KMS-11 (cell line): ENCODE measurements at regions not wholly inside any gene's neighbourhood (a gene's known extent, or its start where the extent isn't known, plus 50 kb on each side); places are given as distances from the start of the nearest gene placed in this dataset.

Experiments
- H2AFZ ChIP-seq: fragments of 200-600 bp; sonication (generic); 2 replicates; pipeline ENCODE4 v1.6.1; 2016; ENCODE audit warnings: antibody characterized with exemption, mixed run types, low read depth
- H3K27ac ChIP-seq: fragments of 200-600 bp; sonication (generic); 2 replicates; pipeline ENCODE4 v1.6.1; 2016; ENCODE audit warnings: mild to moderate bottlenecking, mixed run types
- H3K27me3 ChIP-seq: fragments of 200-600 bp; sonication (generic); 2 replicates; pipeline ENCODE4 v1.6.1; 2017; ENCODE audit warnings: mild to moderate bottlenecking, low read depth, mixed run types, moderate library complexity; ENCODE audit not compliant: insufficient read depth
- H3K36me3 ChIP-seq: fragments of 200-600 bp; sonication (generic); 2 replicates; pipeline ENCODE4 v1.6.1; 2017; ENCODE audit warnings: mild to moderate bottlenecking, mixed run types; ENCODE audit not compliant: insufficient read depth
- H3K4me1 ChIP-seq: fragments of 200-600 bp; sonication (generic); 2 replicates; pipeline ENCODE4 v1.6.1; 2016; ENCODE audit warnings: mild to moderate bottlenecking, low read depth, mixed run types; ENCODE audit not compliant: poor library complexity, severe bottlenecking
- H3K4me2 ChIP-seq: fragments of 200-600 bp; sonication (generic); 2 replicates; pipeline ENCODE4 v1.7.0; 2016; ENCODE audit warnings: mild to moderate bottlenecking, mixed run types
- H3K4me3 ChIP-seq: fragments of 200-600 bp; sonication (generic); IDR thresholded peaks from 2 replicates; pipeline ENCODE4 v1.6.1; 2017; ENCODE audit warnings: low read depth, low read length, mixed read lengths; ENCODE audit not compliant: insufficient read depth
- H3K79me2 ChIP-seq: fragments of 200-600 bp; sonication (generic); 2 replicates; pipeline ENCODE4 v1.6.1; 2016; ENCODE audit warnings: low read depth, mixed run types; ENCODE audit not compliant: insufficient read depth
- H3K9ac ChIP-seq: fragments of 200-600 bp; sonication (generic); 2 replicates; pipeline ENCODE4 v1.6.1; 2016; ENCODE audit warnings: mild to moderate bottlenecking, mixed run types
- H4K20me1 ChIP-seq: fragments of 200-600 bp; sonication (generic); 2 replicates; pipeline ENCODE4 v1.6.1; 2016; ENCODE audit warnings: mild to moderate bottlenecking, mixed run types; ENCODE audit not compliant: insufficient read depth
- TF ChIP-seq, protein P1 (sequence below): fragments of 200-600 bp; sonication (generic); conservative IDR thresholded peaks from 2 replicates; pipeline ENCODE4 v1.6.1; 2017; ENCODE audit warnings: low read depth, mild to moderate bottlenecking, antibody characterized with exemption, low read length, moderate library complexity, mixed read lengths

DNA sequence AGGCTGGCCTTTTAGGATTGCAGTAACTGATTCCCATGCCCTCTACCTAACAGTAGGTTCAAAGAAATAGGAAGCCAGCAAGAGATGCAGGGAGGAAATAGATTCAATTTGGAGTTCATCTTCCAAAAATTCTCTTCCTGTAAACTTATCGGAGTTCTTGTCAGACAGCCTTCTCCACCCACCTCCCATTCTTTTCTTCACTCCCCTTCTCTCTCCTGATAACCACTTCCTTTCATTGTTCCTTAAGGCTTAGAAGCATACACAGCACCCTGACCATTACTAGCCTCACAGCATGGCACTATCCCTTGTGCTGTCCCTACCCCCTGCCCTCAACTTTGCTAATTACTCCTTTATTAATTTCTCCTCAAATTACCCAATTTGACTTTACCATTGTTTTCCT, 130.4 kb upstream of the ADAMTS9 start:
- H3K27me3 ChIP-seq: no peaks in the 10 kb centered on the region
- H3K79me2 ChIP-seq: no peaks in the 10 kb centered on the region
- TF ChIP-seq, protein P1, sequence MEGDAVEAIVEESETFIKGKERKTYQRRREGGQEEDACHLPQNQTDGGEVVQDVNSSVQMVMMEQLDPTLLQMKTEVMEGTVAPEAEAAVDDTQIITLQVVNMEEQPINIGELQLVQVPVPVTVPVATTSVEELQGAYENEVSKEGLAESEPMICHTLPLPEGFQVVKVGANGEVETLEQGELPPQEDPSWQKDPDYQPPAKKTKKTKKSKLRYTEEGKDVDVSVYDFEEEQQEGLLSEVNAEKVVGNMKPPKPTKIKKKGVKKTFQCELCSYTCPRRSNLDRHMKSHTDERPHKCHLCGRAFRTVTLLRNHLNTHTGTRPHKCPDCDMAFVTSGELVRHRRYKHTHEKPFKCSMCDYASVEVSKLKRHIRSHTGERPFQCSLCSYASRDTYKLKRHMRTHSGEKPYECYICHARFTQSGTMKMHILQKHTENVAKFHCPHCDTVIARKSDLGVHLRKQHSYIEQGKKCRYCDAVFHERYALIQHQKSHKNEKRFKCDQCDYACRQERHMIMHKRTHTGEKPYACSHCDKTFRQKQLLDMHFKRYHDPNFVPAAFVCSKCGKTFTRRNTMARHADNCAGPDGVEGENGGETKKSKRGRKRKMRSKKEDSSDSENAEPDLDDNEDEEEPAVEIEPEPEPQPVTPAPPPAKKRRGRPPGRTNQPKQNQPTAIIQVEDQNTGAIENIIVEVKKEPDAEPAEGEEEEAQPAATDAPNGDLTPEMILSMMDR: no peak
- peaks cover 16% of the 10 kb centered on the region for H3K4me1 ChIP-seq
- no peak overlapping the region for H2AFZ ChIP-seq
- H4K20me1 ChIP-seq: no peaks in the 10 kb centered on the region
- H3K4me3 ChIP-seq: no peak overlapping the region
- H3K9ac ChIP-seq: no peak overlapping the region
- H3K4me2 ChIP-seq: no peak overlapping the region
- H3K27ac ChIP-seq: no peak overlapping the region
- H3K36me3 ChIP-seq: no peaks in the 10 kb centered on the region

DNA sequence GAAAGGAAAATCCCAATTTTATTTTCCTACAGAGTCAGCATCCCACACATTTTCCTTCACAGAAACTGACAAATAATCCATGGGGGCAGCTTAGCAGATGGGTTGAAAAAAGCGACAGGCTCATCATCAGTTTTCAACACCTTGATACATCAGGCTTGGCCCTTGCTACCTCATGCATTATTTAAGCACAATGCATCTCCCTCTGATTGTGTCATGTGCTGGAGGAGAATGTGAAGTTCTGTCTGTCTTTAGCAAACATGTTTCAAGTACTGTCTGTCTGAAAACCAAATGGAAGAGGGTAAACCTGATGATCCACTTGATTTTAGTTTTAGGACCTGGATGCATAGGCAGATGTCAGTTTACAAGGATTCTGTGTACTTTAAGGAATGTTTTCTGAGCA, 128.6 kb upstream of the ADAMTS9 start:
- Histone ChIP-seq H3K27ac (no peak overlapping the region), H3K4me2 (no peak overlapping the region), H3K36me3 (no peaks in the 10 kb centered on the region), H3K27me3 (no peaks in the 10 kb centered on the region), H3K9ac (no peak overlapping the region), H3K4me3 (no peak overlapping the region), H3K79me2 (no peaks in the 10 kb centered on the region), H2AFZ (no peak overlapping the region), H4K20me1 (no peaks in the 10 kb centered on the region), H3K4me1 (peaks cover 16% of the 10 kb centered on the region)
- TF ChIP-seq, protein P1: no peak

DNA sequence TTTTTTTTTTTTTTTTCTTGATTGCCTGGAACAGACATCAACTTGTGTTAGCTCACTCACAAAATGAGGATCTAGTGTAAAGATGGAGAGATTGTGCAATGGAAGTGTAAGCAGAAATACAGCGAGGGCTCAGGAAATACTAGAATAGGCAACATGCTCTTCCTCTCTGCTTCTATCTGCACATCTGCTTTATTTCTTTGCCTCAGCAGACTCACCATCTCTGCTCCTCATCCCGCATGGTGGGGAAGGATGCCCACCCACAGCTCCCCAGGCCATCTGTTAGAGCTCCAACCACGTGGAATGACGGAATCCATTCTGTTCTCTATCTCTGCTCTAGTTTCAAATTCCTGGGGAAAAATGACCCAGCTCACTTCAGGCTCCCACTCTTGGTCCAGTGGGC, 128.0 kb upstream of the ADAMTS9 start:
- no peak overlapping the region for H3K4me3 ChIP-seq
- no peaks in the 10 kb centered on the region for H3K36me3 ChIP-seq
- no peaks in the 10 kb centered on the region for H3K27me3 ChIP-seq
- no peaks in the 10 kb centered on the region for H4K20me1 ChIP-seq
- TF ChIP-seq, protein P1: no peak
- H2AFZ ChIP-seq: no peak overlapping the region
- peaks cover 16% of the 10 kb centered on the region for H3K4me1 ChIP-seq
- H3K27ac ChIP-seq: peak overlapping the region; percentile 33; the same call in 1 of the 2 replicates
- peak overlapping the region; percentile 29; the same call in 1 of the 2 replicates for H3K4me2 ChIP-seq
- no peak overlapping the region for H3K9ac ChIP-seq
- H3K79me2 ChIP-seq: no peaks in the 10 kb centered on the region

DNA sequence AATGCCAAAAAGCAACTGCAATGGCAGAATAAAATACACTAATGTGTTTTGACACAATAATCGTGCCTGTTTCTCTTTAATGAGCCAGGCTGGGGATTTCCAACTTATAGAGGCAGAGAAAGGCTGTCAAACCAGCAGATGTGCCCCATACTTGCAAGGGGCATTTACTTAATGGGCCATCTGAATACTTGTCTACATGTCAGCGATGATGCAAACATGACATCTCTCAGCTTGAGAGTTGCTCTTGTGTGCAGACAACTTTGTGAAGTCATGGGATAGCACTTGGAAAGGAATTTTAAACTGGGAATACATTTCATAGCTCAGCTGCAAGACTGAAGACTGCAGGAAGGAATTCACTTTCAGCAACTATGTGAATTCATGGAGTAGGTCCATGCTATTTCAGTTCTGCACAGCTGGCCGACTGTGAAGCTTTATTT, 127.4 kb upstream of the ADAMTS9 start:
- TF ChIP-seq, protein P1: no peak
- no peaks in the 10 kb centered on the region for H3K27me3 ChIP-seq
- peak overlapping the region; percentile 29; the same call in 1 of the 2 replicates for H3K4me2 ChIP-seq
- H3K27ac ChIP-seq: peak overlapping the region; percentile 33; the same call in 1 of the 2 replicates
- no peak overlapping the region for H3K4me3 ChIP-seq
- H3K36me3 ChIP-seq: no peaks in the 10 kb centered on the region
- H4K20me1 ChIP-seq: no peaks in the 10 kb centered on the region
- no peak overlapping the region for H3K9ac ChIP-seq
- no peaks in the 10 kb centered on the region for H3K79me2 ChIP-seq
- peaks cover 16% of the 10 kb centered on the region for H3K4me1 ChIP-seq
- H2AFZ ChIP-seq: peak overlapping the region; percentile 26; the same call in 1 of the 2 replicates
